ENCODE measurements at regions not wholly inside any gene's neighbourhood (a gene's known extent, or its start where the extent isn't known, plus 50 kb on each side); places are given as distances from the start of the nearest gene placed in this dataset.

GRCh38 chr4:81527115-81527514 is 55.4 kb upstream of the RASGEF1B start:
- Histone ChIP-seq H3K4me2 (ENCODE audit: insufficient read depth in 1 of 2, low read depth in 2 of 2, low read length in 2 of 2) (no peak overlapping the region), H4K20me1 (replicated peaks in 1 of 2; ENCODE audit: control insufficient read depth in 1 of 2, insufficient read depth in 2 of 2, low read length in 2 of 2) (no peaks in the 10 kb centered on the region), H2AK5ac (ENCODE audit: low read depth, low read length) (no peak overlapping the region), H3K4me3 (ENCODE audit: extremely low read depth in 1 of 4, insufficient read depth in 2 of 4, low read depth in 3 of 4, low read length in 4 of 4) (no peak overlapping the region), H3K18ac (ENCODE audit: extremely low read depth, low read length) (no peak overlapping the region), H2BK15ac (ENCODE audit: low read length) (no peak overlapping the region), H2AFZ (ENCODE audit: low read length) (no peak overlapping the region), H3K4me1 (replicated peaks in 1 of 4; ENCODE audit: control insufficient read depth in 3 of 4, insufficient read depth in 4 of 4, low read length in 3 of 4) (no peaks in the 10 kb centered on the region), H3K79me1 (ENCODE audit: low read depth, low read length) (no peaks in the 10 kb centered on the region), H3K27ac (ENCODE audit: low read depth, low read length) (no peak overlapping the region), H4K8ac (ENCODE audit: extremely low read depth, insufficient read depth, low read length) (no peak overlapping the region), H4K91ac (replicated peaks; ENCODE audit: insufficient read length, low read length) (no peak overlapping the region), H3K27me3 (replicated peaks in 1 of 4; ENCODE audit: control insufficient read depth in 3 of 4, extremely low read depth in 1 of 4, insufficient read depth in 3 of 4, low read length in 3 of 4) (no peaks in the 10 kb centered on the region), H3K14ac (ENCODE audit: insufficient read length) (no peak overlapping the region), H2BK20ac (ENCODE audit: low read length) (no peak overlapping the region), H3K9me3 (ENCODE audit: insufficient read depth in 2 of 2, low read depth in 1 of 2, low read length in 1 of 2) (no peaks in the 10 kb centered on the region), H3K4ac (replicated peaks; ENCODE audit: insufficient read length, low read depth, low read length) (no peak overlapping the region), H3K36me3 (ENCODE audit: control insufficient read depth in 2 of 4, insufficient read depth in 4 of 4, low read length in 3 of 4) (no peaks in the 10 kb centered on the region), H2BK12ac (ENCODE audit: low read depth, low read length) (no peak overlapping the region), H3K9ac (replicated peaks in 1 of 4; ENCODE audit: extremely low read depth in 1 of 4, low read depth in 3 of 4, low read length in 3 of 4) (no peak overlapping the region), H3K23ac (ENCODE audit: insufficient read length) (no peak overlapping the region), H3K79me2 (ENCODE audit: control insufficient read depth in 1 of 2, insufficient read depth in 2 of 2, low read length in 2 of 2) (no peaks in the 10 kb centered on the region), H2BK120ac (replicated peaks; ENCODE audit: low read depth, low read length) (no peak overlapping the region), H2BK5ac (ENCODE audit: low read depth, low read length) (no peak overlapping the region), H3K56ac (replicated peaks; ENCODE audit: insufficient read length, low read depth, low read length) (no peak overlapping the region), H3K23me2 (ENCODE audit: low read depth, low read length) (no peaks in the 10 kb centered on the region), H4K5ac (ENCODE audit: insufficient read length, low read depth, low read length) (no peak overlapping the region)
- WGBS, 2 experiments (ENCODE audit: extremely low coverage in 1 of 2, insufficient coverage in 1 of 2, insufficient read length in 1 of 2, insufficient replicate concordance in 2 of 2, low coverage in 1 of 2, low lambda C conversion rate in 2 of 2, missing lambda C conversion rate in 1 of 2), result 98% methylated on average over 4 of the region's 4 CpGs; no CpG with 5 or more reads in 1 of the 2 experiments
- DNase-seq (ENCODE audit: low read depth in 1 of 2, low spot score in 2 of 2) (no peak), FAIRE-seq (no peak)
- ChIA-PET CTCF (ENCODE audit: partially characterized antibody) (interaction anchor here (1.0 to 1.3 kb wide), 4 partner anchors 15 to 120 kb away, joined by 3 to 4 read pairs (median 3); no protein-coding TSS in a partner anchor), POLR2A (ENCODE audit: partially characterized antibody) (no interaction called here)
- no peak for TF ChIP-seq BACH1 (IDR thresholded peaks at IDR 0.05; ENCODE audit: low read length)
- no peak for TF ChIP-seq SRF (IDR thresholded peaks at IDR 0.05; ENCODE audit: low read depth, low read length)
- no peak for TF ChIP-seq TAF1 (IDR thresholded peaks at IDR 0.05; ENCODE audit: low read depth, low read length)

All from H1 (cell line).